Smooth muscle cell (in vitro differentiated cells): ENCODE measurements at regions not wholly inside any gene's neighbourhood (a gene's known extent, or its start where the extent isn't known, plus 50 kb on each side); places are given as distances from the start of the nearest gene placed in this dataset.

Experiments used
- DNase-seq: peaks from one replicate; lab custom pipeline; 2025; ENCODE audit not compliant: unreplicated experiment; lab: John Stamatoyannopoulos, UW
- H2AFZ ChIP-seq: fragments of 200-600 bp; sonication (generic); 2 replicates; pipeline ENCODE4 v1.6.0; 2016; ENCODE audit warnings: antibody characterized with exemption, low read depth, mild to moderate bottlenecking
- H3F3A ChIP-seq: fragments of 200-600 bp; sonication (generic); 2 replicates; pipeline ENCODE4 v1.6.0; 2017; ENCODE audit warnings: antibody characterized with exemption, low read depth
- H3K27ac ChIP-seq: fragments of 200-600 bp; sonication (generic); 2 replicates; pipeline ENCODE4 v1.5.1; 2016; ENCODE audit warnings: low read depth, mild to moderate bottlenecking
- H3K27me3 ChIP-seq: fragments of 200-600 bp; sonication (generic); 2 replicates; pipeline ENCODE4 v1.6.1; 2016; ENCODE audit warnings: low read depth, mild to moderate bottlenecking
- H3K36me3 ChIP-seq: fragments of 200-600 bp; sonication (generic); 2 replicates; pipeline ENCODE4 v1.5.1; 2016; ENCODE audit warnings: low read depth
- H3K4me1 ChIP-seq: fragments of 200-600 bp; sonication (generic); 2 replicates; pipeline ENCODE4 v1.5.1; 2016; ENCODE audit warnings: low read depth
- H3K4me2 ChIP-seq: fragments of 200-600 bp; sonication (generic); 2 replicates; pipeline ENCODE4 v1.6.0; 2016; ENCODE audit warnings: mild to moderate bottlenecking
- H3K4me3 ChIP-seq: fragments of 200-600 bp; sonication (generic); 2 replicates; pipeline ENCODE4 v1.5.1; 2016; ENCODE audit warnings: mild to moderate bottlenecking
- H3K79me2 ChIP-seq: fragments of 200-600 bp; sonication (generic); 2 replicates; pipeline ENCODE4 v1.6.0; 2016; ENCODE audit warnings: low read depth, mild to moderate bottlenecking
- H3K9ac ChIP-seq: fragments of 200-600 bp; sonication (generic); 2 replicates; pipeline ENCODE4 v1.6.0; 2016; ENCODE audit warnings: low read depth
- H3K9me3 ChIP-seq: fragments of 200-600 bp; sonication (generic); replicated peaks from 2 replicates; pipeline ENCODE4 v1.5.1; 2016; ENCODE audit warnings: low read depth
- H4K20me1 ChIP-seq: fragments of 200-600 bp; sonication (generic); 2 replicates; pipeline ENCODE4 v1.6.0; 2016; ENCODE audit warnings: low read depth
- WGBS: methylation state at CpG from one replicate; pipeline ENCODE4 v1.1.7; 2016; ENCODE audit warnings: low lambda C conversion rate; 5-methylcytosine and 5-hydroxymethylcytosine counted together
- TF ChIP-seq, protein P1 (sequence below): fragments of 200-600 bp; sonication (generic); IDR thresholded peaks from 2 replicates; pipeline ENCODE4 v1.5.1; 2017; ENCODE audit warnings: borderline replicate concordance, mild to moderate bottlenecking, antibody characterized with exemption; ENCODE audit not compliant: insufficient read depth, poor library complexity, severe bottlenecking

DNA sequence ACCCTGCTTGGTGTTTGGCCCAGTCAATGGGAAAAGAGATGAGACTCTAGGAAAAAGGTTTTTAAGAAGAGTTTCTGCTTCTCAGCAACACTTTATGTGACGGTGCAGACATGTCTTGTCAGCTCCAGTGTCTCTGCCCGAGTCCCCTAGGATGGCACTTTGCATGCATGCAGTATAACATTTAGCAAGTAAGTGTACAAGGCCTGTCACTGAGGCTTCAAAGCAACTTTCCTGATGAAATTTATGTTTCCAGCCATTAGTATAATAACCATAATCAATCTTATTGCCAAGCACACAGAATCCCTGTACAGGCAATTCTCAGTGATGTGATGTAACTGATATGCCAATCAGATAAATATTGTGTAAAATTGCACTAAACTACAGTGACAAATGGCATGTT is 248.1 kb upstream of the PLET1 start:
- H3K36me3 ChIP-seq: no peaks in the 10 kb centered on the region
- WGBS: 87% methylated on average over 2 of the region's 2 CpGs
- H2AFZ ChIP-seq: no peak overlapping the region
- no peak overlapping the region for H3K4me3 ChIP-seq
- DNase-seq: no peak
- H3K79me2 ChIP-seq: no peaks in the 10 kb centered on the region
- H3K4me2 ChIP-seq: no peak overlapping the region
- H4K20me1 ChIP-seq: no peaks in the 10 kb centered on the region
- H3F3A ChIP-seq: no peaks in the 10 kb centered on the region
- no peaks in the 10 kb centered on the region for H3K9me3 ChIP-seq
- no peak overlapping the region for H3K27ac ChIP-seq
- TF ChIP-seq, protein P1, sequence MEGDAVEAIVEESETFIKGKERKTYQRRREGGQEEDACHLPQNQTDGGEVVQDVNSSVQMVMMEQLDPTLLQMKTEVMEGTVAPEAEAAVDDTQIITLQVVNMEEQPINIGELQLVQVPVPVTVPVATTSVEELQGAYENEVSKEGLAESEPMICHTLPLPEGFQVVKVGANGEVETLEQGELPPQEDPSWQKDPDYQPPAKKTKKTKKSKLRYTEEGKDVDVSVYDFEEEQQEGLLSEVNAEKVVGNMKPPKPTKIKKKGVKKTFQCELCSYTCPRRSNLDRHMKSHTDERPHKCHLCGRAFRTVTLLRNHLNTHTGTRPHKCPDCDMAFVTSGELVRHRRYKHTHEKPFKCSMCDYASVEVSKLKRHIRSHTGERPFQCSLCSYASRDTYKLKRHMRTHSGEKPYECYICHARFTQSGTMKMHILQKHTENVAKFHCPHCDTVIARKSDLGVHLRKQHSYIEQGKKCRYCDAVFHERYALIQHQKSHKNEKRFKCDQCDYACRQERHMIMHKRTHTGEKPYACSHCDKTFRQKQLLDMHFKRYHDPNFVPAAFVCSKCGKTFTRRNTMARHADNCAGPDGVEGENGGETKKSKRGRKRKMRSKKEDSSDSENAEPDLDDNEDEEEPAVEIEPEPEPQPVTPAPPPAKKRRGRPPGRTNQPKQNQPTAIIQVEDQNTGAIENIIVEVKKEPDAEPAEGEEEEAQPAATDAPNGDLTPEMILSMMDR: no peak
- peaks cover 8% of the 10 kb centered on the region for H3K27me3 ChIP-seq
- H3K9ac ChIP-seq: no peak overlapping the region
- H3K4me1 ChIP-seq: no peaks in the 10 kb centered on the region

DNA sequence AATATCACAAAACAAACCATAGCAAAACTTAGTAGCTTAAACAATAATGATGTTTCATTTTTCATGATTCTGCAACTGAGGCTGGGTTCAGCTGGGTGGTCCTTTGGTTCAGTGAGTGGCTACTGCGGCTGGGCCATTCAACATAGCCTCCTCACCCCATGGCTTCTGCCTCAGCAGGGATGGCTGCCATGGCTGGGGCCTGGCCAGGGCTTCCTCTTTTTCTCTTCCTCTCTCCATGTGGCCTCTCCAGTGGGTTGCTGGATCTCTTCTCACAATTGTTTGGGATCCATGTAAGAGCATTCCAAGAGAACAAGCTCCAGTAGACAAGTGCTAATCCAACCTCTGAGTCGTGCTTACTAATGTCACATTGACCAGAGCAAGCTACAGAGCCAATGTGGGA is 248.6 kb upstream of the PLET1 start:
- H3K27me3 ChIP-seq: peaks cover 8% of the 10 kb centered on the region
- H3K79me2 ChIP-seq: no peaks in the 10 kb centered on the region
- no peak for DNase-seq
- no peak overlapping the region for H3K4me3 ChIP-seq
- H3F3A ChIP-seq: no peaks in the 10 kb centered on the region
- H3K9ac ChIP-seq: no peak overlapping the region
- no peaks in the 10 kb centered on the region for H3K36me3 ChIP-seq
- H2AFZ ChIP-seq: no peak overlapping the region
- no peak overlapping the region for H3K27ac ChIP-seq
- TF ChIP-seq, protein P1: no peak
- H3K4me2 ChIP-seq: no peak overlapping the region
- no peaks in the 10 kb centered on the region for H4K20me1 ChIP-seq
- 76% methylated on average over 2 of the region's 2 CpGs for WGBS
- no peaks in the 10 kb centered on the region for H3K4me1 ChIP-seq
- H3K9me3 ChIP-seq: no peaks in the 10 kb centered on the region

DNA sequence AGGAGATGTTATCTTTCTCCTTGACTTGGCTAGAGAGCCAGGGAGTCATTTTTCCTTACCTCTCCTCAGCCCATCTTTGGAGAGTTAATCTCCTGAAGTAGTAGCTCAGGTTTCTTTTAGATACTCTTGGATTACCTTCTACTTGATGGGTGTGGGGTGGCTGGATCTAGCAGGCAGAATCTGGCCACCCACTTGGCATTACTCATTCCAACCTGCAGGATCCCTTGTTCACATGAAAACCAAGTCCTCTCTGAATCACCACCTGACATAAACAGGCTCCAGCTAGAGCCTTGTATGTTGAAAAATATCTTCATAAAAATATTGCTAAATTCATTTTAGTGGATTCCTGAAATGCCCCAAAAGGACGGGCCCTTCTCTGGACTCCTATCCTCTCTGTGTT is 250.6 kb upstream of the PLET1 start:
- H3K36me3 ChIP-seq: no peaks in the 10 kb centered on the region
- no peaks in the 10 kb centered on the region for H4K20me1 ChIP-seq
- H3F3A ChIP-seq: no peaks in the 10 kb centered on the region
- no peaks in the 10 kb centered on the region for H3K79me2 ChIP-seq
- no peak overlapping the region for H3K9ac ChIP-seq
- no peaks in the 10 kb centered on the region for H3K9me3 ChIP-seq
- H3K4me1 ChIP-seq: no peaks in the 10 kb centered on the region
- H3K27me3 ChIP-seq: peaks cover 8% of the 10 kb centered on the region
- H3K4me2 ChIP-seq: no peak overlapping the region
- no peak for DNase-seq
- H3K4me3 ChIP-seq: no peak overlapping the region
- H3K27ac ChIP-seq: no peak overlapping the region
- WGBS: 82% methylated on average over 1 of the region's 1 CpG
- H2AFZ ChIP-seq: no peak overlapping the region
- TF ChIP-seq, protein P1: no peak

DNA sequence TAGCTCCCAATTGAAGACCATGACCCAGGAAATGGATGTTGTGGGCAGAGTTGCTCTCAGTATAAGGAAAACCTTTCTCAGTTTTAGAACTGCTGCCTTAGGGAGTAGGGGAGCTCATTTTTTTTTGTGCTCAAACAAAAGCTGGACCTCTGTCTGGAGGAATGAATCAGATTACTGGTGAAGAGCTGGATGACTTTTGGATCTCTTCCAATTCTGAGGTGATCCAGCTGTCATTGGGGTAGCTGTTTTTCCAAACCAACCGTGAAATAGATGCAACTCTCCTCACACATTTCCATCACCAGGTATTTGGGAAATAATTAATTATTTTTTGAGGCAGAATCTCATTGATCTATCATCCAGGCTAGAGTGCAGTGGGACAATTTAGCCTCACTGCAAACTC is 251.3 kb upstream of the PLET1 start:
- no peaks in the 10 kb centered on the region for H3K79me2 ChIP-seq
- H3K27ac ChIP-seq: no peak overlapping the region
- 88% methylated on average over 1 of the region's 1 CpG for WGBS
- H2AFZ ChIP-seq: no peak overlapping the region
- TF ChIP-seq, protein P1: no peak
- H4K20me1 ChIP-seq: no peaks in the 10 kb centered on the region
- no peaks in the 10 kb centered on the region for H3K4me1 ChIP-seq
- peaks cover 8% of the 10 kb centered on the region for H3K27me3 ChIP-seq
- no peak overlapping the region for H3K4me2 ChIP-seq
- H3K9ac ChIP-seq: no peak overlapping the region
- no peaks in the 10 kb centered on the region for H3K36me3 ChIP-seq
- no peak overlapping the region for H3K4me3 ChIP-seq
- no peak for DNase-seq
- H3K9me3 ChIP-seq: no peaks in the 10 kb centered on the region
- no peaks in the 10 kb centered on the region for H3F3A ChIP-seq
